ENCODE measurements at regions not wholly inside any gene's neighbourhood (a gene's known extent, or its start where the extent isn't known, plus 50 kb on each side); places are given as distances from the start of the nearest gene placed in this dataset.

- DNase-seq: no peak
Observed at GRCh38 chr2:55973673-55974072, 50.1 kb upstream of the EFEMP1 start.

GRCh38 chr2:55976681-55977080 lies 53.1 kb upstream of the EFEMP1 start:
- DNase-seq: no peak

- no peak for DNase-seq
Observed at GRCh38 chr2:55985406-55985805, 61.8 kb upstream of the EFEMP1 start.

- DNase-seq: no peak
Observed at GRCh38 chr2:55986001-55986400, 62.4 kb upstream of the EFEMP1 start.

GRCh38 chr2:55986700-55987440 lies 63.3 kb upstream of the EFEMP1 start:
- no peak for DNase-seq

- no peak for DNase-seq
Observed at GRCh38 chr2:55989405-55989804, 65.8 kb upstream of the EFEMP1 start.

GRCh38 chr2:55992455-55992854 lies 68.9 kb upstream of the EFEMP1 start:
- no peak for DNase-seq

- DNase-seq: no peak
Observed at GRCh38 chr2:55993685-55994084, 70.1 kb upstream of the EFEMP1 start.

GRCh38 chr2:55995211-55995610 lies 71.6 kb upstream of the EFEMP1 start:
- no peak for DNase-seq

- DNase-seq: no peak
Observed at GRCh38 chr2:55995902-55996301, 72.3 kb upstream of the EFEMP1 start.

- no peak for DNase-seq
Observed at GRCh38 chr2:55999231-55999630, 75.6 kb upstream of the EFEMP1 start.

GRCh38 chr2:55999790-56000189 lies 76.2 kb upstream of the EFEMP1 start:
- DNase-seq: no peak

GRCh38 chr2:56001947-56002346 lies 78.4 kb upstream of the EFEMP1 start:
- DNase-seq: no peak

- peak in 54 of 56 donors; percentile 5 to 84 (median 62) for DNase-seq
Observed at GRCh38 chr2:56008661-56009431, 85.3 kb upstream of the EFEMP1 start.

GRCh38 chr2:56009758-56010458 lies 86.3 kb upstream of the EFEMP1 start:
- DNase-seq: no peak

- DNase-seq: no peak
Observed at GRCh38 chr2:56011624-56012023, 88.0 kb upstream of the EFEMP1 start.

GRCh38 chr2:56012221-56012765 lies 88.7 kb upstream of the EFEMP1 start:
- DNase-seq: no peak

GRCh38 chr2:56013475-56013874 lies 89.9 kb upstream of the EFEMP1 start:
- DNase-seq: no peak

- DNase-seq: no peak
Observed at GRCh38 chr2:56014046-56014730, 90.6 kb upstream of the EFEMP1 start.

GRCh38 chr2:56015711-56016115 lies 92.1 kb upstream of the EFEMP1 start:
- peak in 1 of 56 donors; percentile 2 for DNase-seq

- DNase-seq: no peak
Observed at GRCh38 chr2:56017784-56018183, 94.2 kb upstream of the EFEMP1 start.
